ENCODE measurements at regions not wholly inside any gene's neighbourhood (a gene's known extent, or its start where the extent isn't known, plus 50 kb on each side); places are given as distances from the start of the nearest gene placed in this dataset.

DNA sequence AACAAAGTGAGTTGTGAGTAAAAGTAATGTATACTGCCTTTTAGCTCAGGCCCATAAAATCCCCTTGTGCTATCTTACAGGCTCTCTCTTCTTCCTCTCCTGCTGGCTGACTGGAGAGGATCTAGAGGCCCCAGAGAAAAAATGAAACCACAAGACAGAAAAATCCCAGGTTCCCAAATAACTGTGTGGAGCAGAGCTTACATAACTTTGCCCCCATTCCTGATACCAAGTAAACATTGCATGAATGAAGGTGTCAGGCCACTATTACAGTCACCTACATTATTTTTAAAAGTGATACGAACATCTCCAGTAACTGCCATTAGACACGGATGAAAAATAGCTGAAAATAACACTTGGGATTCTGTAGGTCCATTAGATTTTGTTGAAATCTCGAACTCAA is 386.0 kb upstream of the NR5A2 start:
- no TSS peak for BruUV-seq (replicated peaks)
- Mint-ChIP-seq H3K36me3 (ENCODE audit: insufficient read depth, unreplicated experiment) (no peaks in the 10 kb centered on the region), H3K9me3 (ENCODE audit: unreplicated experiment) (no peaks in the 10 kb centered on the region), H3K27me3 (ENCODE audit: insufficient read depth, unreplicated experiment) (no peaks in the 10 kb centered on the region), H3K4me3 (ENCODE audit: unreplicated experiment) (no peak overlapping the region), H3K27ac (ENCODE audit: unreplicated experiment) (no peak overlapping the region), H3K4me1 (ENCODE audit: low read depth, unreplicated experiment) (no peaks in the 10 kb centered on the region)
- no peaks in the 10 kb centered on the region for H3K36me3 ChIP-seq (ENCODE audit: control insufficient read depth, insufficient read depth, low read length)
- no peak for DNase-seq
- ChIA-PET CTCF (no interaction called here), POLR2A (no interaction called here)
- H3K4me3 ChIP-seq (ENCODE audit: low read depth, low read length): no peak overlapping the region
- no peaks in the 10 kb centered on the region for H3K27me3 ChIP-seq (replicated peaks; ENCODE audit: control insufficient read depth, insufficient read depth, low read length)
- no peaks in the 10 kb centered on the region for H3K4me1 ChIP-seq
- TF ChIP-seq, protein P1, sequence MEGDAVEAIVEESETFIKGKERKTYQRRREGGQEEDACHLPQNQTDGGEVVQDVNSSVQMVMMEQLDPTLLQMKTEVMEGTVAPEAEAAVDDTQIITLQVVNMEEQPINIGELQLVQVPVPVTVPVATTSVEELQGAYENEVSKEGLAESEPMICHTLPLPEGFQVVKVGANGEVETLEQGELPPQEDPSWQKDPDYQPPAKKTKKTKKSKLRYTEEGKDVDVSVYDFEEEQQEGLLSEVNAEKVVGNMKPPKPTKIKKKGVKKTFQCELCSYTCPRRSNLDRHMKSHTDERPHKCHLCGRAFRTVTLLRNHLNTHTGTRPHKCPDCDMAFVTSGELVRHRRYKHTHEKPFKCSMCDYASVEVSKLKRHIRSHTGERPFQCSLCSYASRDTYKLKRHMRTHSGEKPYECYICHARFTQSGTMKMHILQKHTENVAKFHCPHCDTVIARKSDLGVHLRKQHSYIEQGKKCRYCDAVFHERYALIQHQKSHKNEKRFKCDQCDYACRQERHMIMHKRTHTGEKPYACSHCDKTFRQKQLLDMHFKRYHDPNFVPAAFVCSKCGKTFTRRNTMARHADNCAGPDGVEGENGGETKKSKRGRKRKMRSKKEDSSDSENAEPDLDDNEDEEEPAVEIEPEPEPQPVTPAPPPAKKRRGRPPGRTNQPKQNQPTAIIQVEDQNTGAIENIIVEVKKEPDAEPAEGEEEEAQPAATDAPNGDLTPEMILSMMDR (IDR thresholded peaks at IDR 0.05; ENCODE audit: insufficient read depth in 1 of 2, low read depth in 1 of 2, low read length in 1 of 2, severe bottlenecking in 1 of 2, unreplicated experiment in 1 of 2): no peak
- intact Hi-C loops (cut with micrococcal nuclease; ENCODE audit: unreplicated experiment): no loop called here
- no peaks in the 10 kb centered on the region for H3K9me3 ChIP-seq

DNA sequence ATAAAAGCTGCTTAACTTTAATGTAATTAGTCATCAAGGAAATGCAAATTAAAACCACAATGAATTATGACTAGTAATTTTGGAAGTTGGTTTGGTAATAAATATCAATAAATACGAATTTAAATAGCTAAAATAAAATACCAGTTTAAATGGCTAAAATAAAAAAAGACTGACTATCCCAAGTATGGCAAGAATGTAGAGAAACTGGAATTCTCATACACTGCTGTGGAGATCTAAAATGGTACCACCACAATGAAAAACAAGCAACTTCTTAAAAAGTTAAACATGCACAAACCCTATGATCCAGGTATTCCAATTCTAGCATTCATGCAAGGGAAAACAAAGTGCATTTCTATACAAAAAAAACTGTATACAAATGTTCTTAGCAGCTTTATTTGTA is 382.6 kb upstream of the NR5A2 start:
- Mint-ChIP-seq H3K9me3 (ENCODE audit: unreplicated experiment) (no peaks in the 10 kb centered on the region), H3K36me3 (ENCODE audit: insufficient read depth, unreplicated experiment) (no peaks in the 10 kb centered on the region), H3K4me1 (ENCODE audit: low read depth, unreplicated experiment) (no peaks in the 10 kb centered on the region), H3K4me3 (ENCODE audit: unreplicated experiment) (no peak overlapping the region), H3K27me3 (ENCODE audit: insufficient read depth, unreplicated experiment) (no peaks in the 10 kb centered on the region), H3K27ac (ENCODE audit: unreplicated experiment) (no peak overlapping the region)
- H3K27me3 ChIP-seq (replicated peaks; ENCODE audit: control insufficient read depth, insufficient read depth, low read length): no peaks in the 10 kb centered on the region
- intact Hi-C loops (cut with micrococcal nuclease; ENCODE audit: unreplicated experiment): no loop called here
- no peaks in the 10 kb centered on the region for H3K36me3 ChIP-seq (ENCODE audit: control insufficient read depth, insufficient read depth, low read length)
- no peaks in the 10 kb centered on the region for H3K9me3 ChIP-seq
- DNase-seq: no peak
- CTCF ChIA-PET: interaction anchor here (0.6 kb wide), 1 partner anchor 96 kb away, joined by 3 read pairs; no protein-coding TSS in a partner anchor
- H3K4me3 ChIP-seq (ENCODE audit: low read depth, low read length): no peak overlapping the region
- H3K4me1 ChIP-seq: no peaks in the 10 kb centered on the region
- TF ChIP-seq, protein P1 (IDR thresholded peaks at IDR 0.05; ENCODE audit: insufficient read depth in 1 of 2, low read depth in 1 of 2, low read length in 1 of 2, severe bottlenecking in 1 of 2, unreplicated experiment in 1 of 2): no peak
- POLR2A ChIA-PET: no interaction called here
- BruUV-seq (replicated peaks): no TSS peak

DNA sequence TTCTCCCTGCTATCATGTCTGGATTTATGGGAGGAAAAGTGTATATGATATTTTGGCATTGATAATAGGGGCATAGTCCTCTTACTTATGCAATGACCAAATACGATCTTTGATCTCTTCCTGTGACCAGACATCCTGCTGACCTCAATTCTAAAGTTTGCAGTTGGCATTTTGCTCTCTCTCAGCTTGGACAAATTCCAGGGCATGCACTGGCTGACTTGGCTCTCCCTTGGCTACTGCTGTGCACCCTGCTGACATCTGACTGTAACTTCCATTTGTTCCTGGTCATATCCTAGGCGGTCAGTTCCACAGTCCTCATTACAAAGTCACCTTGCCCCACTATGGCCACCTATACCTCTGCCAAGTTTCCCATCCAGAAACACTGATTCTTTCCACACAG is 380.7 kb upstream of the NR5A2 start:
- ChIA-PET POLR2A (no interaction called here), CTCF (no interaction called here)
- Histone ChIP-seq H3K36me3 (ENCODE audit: control insufficient read depth, insufficient read depth, low read length) (no peaks in the 10 kb centered on the region), H3K9me3 (no peaks in the 10 kb centered on the region), H3K27me3 (replicated peaks; ENCODE audit: control insufficient read depth, insufficient read depth, low read length) (no peaks in the 10 kb centered on the region), H3K4me3 (ENCODE audit: low read depth, low read length) (no peak overlapping the region), H3K4me1 (no peaks in the 10 kb centered on the region)
- Mint-ChIP-seq H3K36me3 (ENCODE audit: insufficient read depth, unreplicated experiment) (no peaks in the 10 kb centered on the region), H3K9me3 (ENCODE audit: unreplicated experiment) (no peaks in the 10 kb centered on the region), H3K27me3 (ENCODE audit: insufficient read depth, unreplicated experiment) (no peaks in the 10 kb centered on the region), H3K4me3 (ENCODE audit: unreplicated experiment) (no peak overlapping the region), H3K27ac (ENCODE audit: unreplicated experiment) (no peak overlapping the region), H3K4me1 (ENCODE audit: low read depth, unreplicated experiment) (no peaks in the 10 kb centered on the region)
- no peak for DNase-seq
- no TSS peak for BruUV-seq (replicated peaks)
- TF ChIP-seq, protein P1 (IDR thresholded peaks at IDR 0.05; ENCODE audit: insufficient read depth in 1 of 2, low read depth in 1 of 2, low read length in 1 of 2, severe bottlenecking in 1 of 2, unreplicated experiment in 1 of 2): no peak
- intact Hi-C loops (cut with micrococcal nuclease; ENCODE audit: unreplicated experiment): no loop called here

Measured in Caco-2 (cell line).